ENCODE measurements at regions not wholly inside any gene's neighbourhood (a gene's known extent, or its start where the extent isn't known, plus 50 kb on each side); places are given as distances from the start of the nearest gene placed in this dataset.

- ATAC-seq = peak; percentile 80
- intact Hi-C loops (cut with DNase I, micrococcal nuclease) = no loop called here
- no peak for DNase-seq
Observed at GRCh38 chr10:3835770-3836169, 50.8 kb upstream of the KLF6 start.

GRCh38 chr10:3834947-3835346 lies 49.9 kb upstream of the KLF6 start:
- intact Hi-C loops (cut with DNase I, micrococcal nuclease) = no loop called here
- ATAC-seq = no peak

More at GRCh38 chr10:3834947-3835346, 49.9 kb upstream of the KLF6 start:
- DNase-seq = no peak

Small RNA genes in the stretch of these regions (microRNA-seq; reads per million reads assigned to microRNA genes)
- 0 reads per million in 2 donors for gene MIR6078
